GM18873 (cell line): ENCODE measurements at regions not wholly inside any gene's neighbourhood (a gene's known extent, or its start where the extent isn't known, plus 50 kb on each side); places are given as distances from the start of the nearest gene placed in this dataset.
"Not testable (repeated sequence)": the region's sequence is repeated elsewhere in the genome, so short reads cannot be mapped to it uniquely, and the experiment has no call there.

Experiments used
- ATAC-seq: cut with Tn5 transposase; IDR thresholded peaks from one replicate; pipeline ENCODE4 v1.9.1; 2021; ENCODE audit warnings: mild to moderate bottlenecking, moderate library complexity, moderate number of reproducible peaks; ENCODE audit not compliant: unreplicated experiment, low FRiP score

DNA sequence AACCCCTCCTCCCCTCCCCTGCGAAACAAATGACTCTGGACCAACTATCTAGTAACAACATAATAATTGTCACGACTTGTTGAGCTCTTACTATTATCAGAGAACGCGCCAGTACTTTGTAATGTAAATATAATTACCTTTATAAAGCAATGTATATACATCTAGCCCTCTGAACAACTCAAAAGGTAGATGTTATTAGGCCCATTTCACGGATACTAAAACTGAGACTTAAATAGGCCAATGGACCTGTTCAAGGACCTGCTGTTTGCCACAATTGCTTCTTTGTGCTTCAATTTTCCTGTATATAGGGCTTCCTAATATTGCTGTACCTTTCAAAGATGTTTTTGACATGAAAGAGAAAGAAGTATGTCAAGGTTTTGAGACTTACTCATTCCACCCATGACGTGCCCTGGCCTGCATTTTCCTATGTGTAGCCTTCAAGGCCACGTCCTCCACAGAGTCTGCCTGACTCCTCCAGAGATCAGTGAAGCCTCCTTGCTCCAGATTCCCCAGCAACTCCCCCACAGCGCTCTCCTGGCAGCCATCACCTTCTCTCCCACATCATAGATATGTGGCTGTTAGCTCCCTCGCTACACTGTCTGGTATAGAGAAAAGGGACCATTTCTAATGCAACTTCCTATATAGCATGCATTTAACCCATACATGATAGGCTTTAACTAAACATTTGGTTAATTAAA lies 156.6 kb downstream of the SKIDA1 start:
- ATAC-seq = no peak

DNA sequence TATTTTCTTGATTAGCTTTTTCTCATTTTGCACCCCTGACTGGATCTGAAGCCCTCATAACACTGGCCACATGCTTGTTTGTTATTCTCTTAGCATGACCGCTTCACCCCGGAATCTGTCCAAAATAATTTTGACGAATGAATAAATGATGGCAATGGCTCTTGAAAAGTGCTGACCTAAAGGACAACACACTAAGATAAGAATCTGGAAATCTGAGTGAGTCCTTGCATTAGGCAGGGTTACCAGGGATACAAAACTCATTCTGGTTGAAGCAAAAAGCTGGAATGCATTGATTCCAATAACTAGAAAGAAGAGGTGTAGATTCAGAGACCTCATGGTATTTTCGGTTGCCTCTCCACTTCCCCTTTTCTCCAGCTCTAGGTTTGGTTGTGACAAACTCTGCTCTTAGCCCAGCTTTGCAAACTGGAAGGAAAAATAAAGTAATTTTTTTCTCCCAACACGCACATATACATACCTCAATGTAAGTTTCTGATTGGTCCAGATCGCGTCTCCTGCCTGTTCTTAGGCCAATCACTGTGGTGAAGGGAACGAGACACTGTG lies 157.4 kb downstream of the SKIDA1 start:
- no peak for ATAC-seq

DNA sequence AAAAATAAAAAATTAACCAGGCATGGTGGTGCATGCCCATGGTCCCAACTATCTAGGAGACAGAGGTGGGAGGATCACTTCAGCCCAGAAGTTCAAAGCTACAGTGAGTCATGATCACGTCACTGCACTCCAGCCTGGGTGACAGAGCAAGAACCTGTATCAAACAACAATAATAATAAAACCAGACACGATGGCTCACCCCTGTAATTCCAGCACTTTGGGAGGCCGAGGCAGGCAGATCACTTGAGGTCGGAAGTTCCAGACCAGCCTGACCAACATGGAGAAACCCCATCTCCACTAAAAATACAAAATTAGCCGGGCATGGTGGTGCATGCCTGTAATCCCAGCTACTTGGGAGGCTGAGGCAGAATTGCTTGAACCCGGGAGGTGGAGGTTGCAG lies 159.4 kb downstream of the SKIDA1 start:
- ATAC-seq = not testable (repeated sequence)

DNA sequence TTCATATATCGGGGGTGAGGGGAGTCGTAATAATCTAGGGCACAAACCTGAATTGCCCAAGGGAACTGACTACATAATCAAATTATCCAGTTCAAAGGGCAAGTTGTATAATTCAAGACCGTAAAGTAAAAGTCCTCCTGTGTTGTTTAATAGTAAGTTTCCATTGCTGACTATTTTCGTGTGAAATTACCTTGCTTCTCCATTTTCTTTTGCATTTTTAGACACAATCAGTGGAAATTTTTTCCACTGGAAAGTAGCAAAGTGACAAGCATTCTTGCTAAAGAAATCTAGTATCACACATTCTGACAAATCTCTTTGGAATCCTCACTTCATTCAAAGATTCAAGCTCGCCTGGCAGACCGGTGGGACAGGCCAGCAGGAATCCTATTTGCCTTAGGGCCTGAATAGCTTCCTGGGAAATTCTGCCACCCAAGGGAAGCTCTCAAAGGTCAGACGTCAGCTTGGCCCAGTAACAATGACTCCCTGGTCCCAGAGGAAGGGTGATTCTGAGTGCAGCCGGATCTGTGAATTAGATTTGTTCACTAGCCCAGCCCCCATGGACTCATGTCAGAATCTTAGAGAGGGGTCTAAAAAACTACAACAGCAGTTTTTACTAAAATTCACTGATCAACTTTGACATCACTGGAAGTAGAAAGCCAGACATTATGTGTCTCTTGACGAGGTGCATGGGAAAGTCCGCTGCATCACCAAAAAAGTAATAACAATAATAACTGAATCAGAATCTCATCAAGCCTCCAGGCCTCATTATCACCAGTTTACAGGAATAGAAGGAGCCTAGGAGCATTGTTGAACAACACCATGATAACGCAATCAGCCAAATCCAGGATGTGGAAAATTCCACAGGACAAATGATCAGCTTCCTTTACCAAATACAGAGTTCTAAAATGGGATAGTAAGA lies 161.0 kb downstream of the SKIDA1 start:
- ATAC-seq = no peak

DNA sequence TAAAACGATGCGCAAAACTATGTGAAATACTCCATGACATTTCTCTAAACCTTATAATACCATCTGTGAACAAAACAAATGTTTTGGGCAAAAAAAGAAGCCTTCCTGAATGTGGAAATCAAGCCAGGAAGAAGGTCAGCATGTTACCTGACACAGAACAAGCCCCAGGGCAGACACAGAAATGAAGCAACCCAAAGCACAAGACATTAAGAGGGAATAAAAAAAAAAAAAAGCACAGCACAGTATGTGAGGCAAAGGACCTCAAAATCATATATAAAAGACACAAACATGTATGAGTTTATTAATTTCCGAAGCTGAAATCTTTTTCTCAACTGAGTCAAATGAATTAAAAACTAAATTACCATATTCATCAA lies 161.8 kb downstream of the SKIDA1 start:
- no peak for ATAC-seq

DNA sequence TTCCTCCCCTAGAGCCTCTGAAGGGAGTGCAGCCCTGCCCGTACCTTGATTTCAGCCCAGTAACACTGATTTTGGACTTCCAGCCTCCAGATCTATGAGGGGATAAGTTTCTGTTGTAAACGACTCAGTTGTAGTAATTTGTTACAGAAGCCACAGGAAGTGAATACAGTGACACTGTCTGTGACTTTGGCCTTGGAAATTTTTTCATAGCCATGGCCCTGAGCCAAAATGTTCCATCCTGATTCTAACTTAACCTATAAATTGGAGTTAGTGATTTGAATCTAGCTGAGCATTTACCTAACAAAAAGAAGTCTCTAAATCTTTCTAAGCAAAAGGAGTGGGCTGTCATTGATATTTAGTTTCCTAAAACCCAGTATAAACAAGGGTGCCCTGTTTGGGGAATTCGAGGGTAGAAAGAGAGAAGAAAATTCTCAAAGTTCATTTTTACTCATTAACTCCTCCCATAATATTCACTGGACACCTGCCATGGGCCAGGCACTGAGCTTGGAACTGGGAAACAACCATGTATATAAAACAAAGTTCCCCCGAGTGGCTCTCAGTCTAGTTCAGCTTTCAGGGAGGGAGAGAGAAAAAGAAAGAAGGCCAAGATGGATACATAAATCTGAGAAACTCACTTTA lies 162.3 kb downstream of the SKIDA1 start:
- no peak for ATAC-seq

DNA sequence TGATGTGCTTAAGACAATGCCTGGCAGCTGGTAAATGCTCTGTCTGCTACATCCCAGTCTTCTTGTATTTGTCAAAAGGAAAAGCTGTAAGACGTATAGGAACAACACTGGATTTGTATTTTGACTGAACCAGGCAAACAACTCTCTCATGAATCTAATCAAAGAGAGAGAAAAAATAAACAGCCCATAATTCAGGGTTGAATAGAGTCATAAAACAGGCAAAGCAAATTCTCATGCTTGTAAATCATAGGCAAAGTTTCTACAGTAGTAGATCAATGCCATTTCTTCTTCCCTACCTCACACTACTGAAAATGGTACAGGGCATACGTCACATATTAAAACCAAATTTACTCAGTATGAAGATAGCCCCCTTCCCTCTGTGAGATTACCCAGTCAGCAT lies 166.3 kb downstream of the SKIDA1 start:
- ATAC-seq = no peak

DNA sequence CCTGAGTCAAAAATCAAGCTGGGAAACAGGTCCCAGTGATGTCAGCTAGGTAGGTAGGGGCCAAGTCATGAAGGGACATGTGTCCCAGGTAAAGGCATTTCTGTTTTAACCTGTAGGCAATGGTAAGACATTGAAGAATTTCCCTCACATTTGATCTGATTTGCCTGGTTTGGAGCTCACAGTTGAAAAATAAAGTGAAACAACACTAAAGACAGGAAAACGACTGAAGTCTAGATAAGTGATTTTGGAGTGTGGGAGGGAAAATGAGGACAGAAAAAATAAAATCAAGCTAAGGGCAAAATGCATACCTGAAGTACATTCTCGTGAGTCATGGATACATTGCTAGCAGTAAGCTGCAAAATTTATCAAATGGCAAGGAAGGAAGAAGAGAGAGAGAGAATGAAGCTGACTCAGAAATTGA lies 169.9 kb downstream of the SKIDA1 start:
- ATAC-seq = no peak

DNA sequence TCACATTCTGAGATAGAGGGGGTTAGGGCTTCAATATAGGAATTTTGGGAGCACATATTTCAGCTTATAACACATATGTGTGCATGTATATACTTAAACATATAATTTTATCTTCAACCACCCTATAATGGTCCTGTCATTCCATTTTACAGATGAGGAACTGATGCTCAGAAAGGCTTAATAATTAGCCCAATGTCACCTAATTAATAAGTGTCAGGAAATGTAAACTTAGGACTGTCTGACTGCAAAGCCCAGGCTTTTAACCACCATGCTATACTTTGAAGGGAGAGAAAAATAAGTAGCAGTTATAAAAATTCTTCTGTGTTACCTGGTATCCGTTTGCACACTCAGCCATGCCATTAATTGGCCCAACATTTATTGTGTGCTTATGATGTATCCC lies 172.6 kb downstream of the SKIDA1 start:
- peak; percentile 66 for ATAC-seq

DNA sequence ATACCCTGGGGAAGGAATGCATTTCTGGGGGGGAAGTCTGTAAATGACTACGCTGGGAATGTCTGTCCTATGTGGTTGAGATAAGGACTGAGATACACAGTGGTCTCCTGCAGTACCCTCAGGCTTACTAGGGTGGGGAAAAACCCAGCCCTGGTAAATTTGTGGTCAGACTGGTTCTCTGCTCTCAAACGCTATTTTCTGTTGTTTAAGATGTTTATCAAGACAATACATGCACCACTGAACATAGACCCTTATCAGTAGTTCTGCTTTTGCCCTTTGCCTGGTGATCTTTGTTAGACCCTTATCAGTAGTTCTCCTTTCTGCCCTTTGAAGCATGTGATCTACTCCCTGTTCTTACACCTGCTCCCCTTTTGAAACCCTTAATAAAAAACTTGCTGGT lies 173.9 kb downstream of the SKIDA1 start:
- ATAC-seq = not testable (repeated sequence)

DNA sequence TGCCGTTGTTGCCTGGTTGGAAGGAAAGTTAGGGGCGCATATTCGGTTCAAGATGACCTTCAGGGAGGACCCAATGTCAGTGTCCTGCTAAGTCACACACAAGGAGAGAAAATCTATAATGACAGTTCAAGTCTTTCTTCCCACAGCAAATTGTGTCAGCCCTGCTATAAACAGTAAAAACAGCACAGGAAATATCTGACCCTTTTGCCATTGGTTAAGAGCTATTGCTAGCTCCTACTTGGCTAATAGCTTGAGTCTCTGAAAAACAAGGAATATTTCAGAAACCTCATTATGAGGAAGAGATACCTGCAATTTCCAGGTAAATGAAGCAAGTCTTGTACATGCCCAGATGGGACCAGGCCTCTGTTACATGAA lies 175.6 kb downstream of the SKIDA1 start:
- no peak for ATAC-seq

DNA sequence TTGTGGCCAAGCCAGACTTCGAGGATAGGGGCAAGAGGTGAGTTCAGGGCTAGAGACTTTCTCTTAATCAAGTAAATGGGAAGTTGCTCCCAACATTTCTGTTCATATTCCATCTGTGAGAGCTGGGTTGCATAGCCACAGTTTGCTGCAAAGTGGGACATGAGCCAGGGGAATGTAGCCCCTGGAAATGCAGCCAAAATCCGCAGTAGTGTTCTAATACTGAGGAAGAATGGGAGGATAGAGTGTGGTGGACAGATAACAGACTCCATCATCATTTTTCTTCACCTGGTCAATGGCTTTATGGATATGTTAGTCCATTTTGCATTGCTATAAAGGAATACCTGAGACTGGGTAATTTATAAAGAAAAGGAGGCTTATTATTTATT lies 177.7 kb downstream of the SKIDA1 start:
- ATAC-seq = no peak

DNA sequence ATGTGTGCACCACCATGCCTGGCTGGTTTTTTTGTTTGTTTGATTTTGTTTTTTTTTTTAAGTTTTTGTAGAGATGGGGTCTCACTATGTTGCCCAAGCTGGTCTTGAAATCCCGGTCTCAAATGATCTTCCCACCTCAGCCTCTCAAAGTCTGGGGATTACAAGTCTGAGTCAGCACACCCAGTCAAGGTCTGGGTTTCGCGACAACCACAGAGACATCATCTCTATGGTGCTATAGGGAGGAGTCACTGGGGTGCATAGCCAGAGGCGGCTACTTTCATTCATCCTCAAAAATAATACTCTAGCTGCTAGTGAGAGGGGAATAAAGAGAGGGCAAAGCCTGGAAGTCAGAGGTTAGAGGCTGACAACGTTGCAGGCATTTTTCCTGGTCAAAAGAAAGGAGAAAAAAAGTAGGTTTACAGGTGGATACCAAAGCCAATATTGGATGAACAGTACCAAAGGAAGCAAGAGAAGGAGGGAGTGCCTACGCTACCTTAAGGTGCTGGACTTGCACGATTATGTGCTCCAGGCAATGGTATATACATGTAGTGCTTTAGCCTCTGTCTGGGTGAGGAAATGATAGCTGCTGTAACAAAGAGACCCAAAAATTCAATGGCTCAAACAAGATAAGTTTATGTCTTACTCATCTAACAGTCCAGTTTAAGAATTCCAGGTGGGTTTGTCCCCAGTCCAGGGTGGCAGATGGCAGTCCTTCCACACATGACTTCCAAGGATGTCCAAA lies 178.3 kb downstream of the SKIDA1 start:
- ATAC-seq = no peak

DNA sequence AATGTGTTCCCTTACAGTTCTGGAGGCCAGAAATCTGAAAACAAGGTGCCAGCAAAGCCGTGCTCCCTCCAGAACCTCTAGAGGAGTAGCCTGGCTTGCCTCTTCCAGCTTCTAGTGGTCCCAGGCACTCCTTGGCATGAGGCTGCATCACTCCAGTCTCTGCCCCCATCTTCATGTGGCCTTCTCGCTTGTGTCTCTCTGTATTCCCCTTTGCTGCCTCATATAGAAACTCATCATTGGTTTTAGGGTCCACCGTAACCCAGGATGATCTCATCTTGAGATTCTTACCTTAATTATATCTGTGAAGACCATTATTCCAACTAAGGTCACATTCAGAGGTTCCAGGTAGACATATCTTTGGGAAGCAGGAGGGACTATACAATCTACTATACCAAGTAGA lies 182.4 kb downstream of the SKIDA1 start:
- no peak for ATAC-seq

DNA sequence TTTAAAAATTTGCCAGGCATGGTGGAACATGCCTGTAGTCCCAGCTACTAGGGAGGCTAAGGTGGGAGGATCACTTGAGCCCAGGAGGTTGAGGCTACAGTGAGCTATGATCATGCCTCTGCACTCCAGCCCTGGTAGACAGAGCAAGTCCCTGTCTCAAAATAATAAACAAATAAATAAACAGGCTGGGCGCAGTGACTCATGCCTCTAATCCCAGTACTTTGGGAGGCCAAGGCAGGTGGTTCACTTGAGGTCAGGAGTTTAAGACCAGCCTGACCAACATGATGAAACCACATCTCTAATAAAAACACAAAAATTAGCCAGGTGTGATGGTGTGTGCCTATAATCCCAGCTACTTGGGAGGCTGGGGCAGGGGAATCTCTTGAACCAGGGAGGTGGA lies 183.0 kb downstream of the SKIDA1 start:
- not testable (repeated sequence) for ATAC-seq

DNA sequence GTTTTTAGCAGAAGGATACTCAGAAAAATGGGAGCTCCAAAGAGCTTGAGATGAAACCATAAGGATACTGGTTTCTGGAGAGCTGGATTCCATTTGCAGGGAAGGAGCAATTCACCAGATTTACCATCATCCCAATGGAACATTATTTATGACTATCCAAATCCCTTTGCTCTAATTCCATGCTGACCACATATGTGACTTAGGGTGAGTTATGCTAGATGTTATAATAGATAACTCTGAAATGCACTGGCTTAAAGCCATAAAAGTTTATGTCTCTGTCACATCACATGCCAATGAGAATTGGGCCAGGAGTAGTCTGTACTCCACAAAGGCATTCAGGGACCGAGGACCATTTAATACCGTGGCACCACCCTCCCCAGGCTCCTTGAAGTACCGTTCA lies 185.2 kb downstream of the SKIDA1 start:
- ATAC-seq = no peak

DNA sequence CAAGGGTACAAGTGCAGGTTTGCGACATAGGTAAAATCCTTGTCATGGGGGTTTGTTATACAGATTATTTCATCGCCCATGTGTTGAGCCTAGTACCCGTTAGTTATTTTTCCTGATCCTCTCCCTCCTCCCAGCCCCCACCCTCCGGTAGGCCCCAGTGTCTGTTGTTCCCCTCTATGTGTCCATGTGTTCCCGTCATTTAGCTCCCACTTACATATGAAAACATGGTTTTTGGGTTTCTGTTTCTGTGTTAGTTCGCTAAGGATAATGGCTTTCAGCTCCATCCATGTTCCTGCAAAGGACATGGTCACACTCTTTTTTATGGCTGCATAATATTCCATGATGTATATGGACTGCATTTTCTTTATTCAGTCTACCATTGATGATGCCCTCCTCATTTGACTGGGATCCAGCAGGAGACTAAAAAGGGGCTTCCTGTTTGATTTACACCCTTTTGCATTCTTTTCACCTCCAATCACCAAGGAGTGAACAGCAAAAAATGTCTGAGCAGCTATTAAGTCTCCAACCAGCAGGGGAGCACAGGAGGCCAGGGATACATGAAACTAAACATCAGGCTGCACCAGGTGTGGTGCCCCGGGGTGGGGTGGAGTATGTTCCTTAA lies 188.2 kb downstream of the SKIDA1 start:
- no peak for ATAC-seq

DNA sequence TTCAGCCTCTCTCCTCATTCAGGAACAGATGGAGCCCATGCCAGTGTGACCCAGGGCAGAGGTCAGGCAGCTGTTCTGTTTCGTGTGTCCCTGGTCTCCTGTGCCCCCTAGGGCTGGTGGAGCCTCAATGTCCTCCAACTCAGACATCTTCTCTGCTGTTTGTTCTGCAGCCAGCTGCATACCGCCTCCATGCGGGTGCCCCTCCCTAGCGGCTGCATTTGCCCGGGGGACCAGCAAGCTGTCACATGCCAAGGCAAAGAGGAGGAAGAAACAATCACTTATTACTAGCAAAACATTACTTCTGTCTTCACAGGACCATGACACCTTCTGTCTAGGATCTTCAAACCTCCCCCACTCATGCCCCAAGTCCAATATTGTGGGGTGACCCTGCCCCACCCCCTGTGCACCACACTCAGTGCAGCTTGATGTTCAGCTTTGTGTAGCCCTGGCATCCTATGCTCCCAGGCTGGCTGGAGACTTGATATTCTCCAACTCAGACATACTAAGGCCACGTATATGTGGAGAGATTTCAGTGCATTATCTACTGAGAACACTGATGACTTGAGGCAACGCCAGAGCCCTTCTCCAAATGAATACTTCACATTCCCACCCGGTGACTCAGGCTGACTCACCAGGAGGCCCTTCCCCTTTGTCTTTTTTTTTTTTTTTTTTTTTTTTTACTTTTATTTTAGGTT lies 188.9 kb downstream of the SKIDA1 start:
- no peak for ATAC-seq

DNA sequence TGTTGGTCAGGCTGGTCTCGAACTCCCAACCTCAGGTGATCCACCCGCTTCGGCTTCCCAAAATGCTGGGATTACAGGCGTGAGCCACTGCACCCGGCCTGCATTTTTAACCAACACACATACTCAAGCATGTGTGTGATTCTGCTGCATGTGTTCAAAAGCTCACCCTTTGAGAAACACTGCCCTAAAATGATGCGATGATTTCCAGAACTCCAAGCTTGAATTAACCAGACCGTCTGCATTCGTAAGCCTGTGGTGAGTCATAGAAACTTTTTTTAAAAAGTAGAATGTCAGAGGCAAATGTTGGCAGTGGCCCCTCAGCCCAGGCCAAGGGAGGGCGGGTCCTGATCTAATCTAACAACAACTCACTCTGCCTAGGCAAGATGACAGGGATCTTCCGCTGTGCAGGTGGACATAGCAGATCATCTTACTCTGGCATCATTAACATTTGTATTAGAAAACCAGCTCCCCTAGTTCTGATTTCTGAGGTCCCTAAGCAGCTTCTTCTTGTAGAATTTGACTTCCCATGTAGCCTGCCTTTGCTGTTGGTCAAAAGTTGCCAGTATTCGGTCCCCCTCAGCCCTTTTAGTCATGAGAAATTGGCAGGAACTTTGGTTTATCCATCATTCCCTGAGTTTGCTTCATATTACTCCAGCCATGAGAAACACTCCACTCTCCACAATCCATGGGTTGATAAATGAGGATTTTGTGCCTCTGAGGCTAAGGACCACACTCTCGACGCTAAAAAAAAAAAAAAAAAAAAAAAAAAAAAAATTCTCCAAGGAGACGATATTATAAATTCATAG lies 190.4 kb downstream of the SKIDA1 start:
- ATAC-seq = no peak
